Fibroblast of skin of right quadriceps (primary cell): ENCODE measurements at regions not wholly inside any gene's neighbourhood (a gene's known extent, or its start where the extent isn't known, plus 50 kb on each side); places are given as distances from the start of the nearest gene placed in this dataset.
"Not testable (repeated sequence)": the region's sequence is repeated elsewhere in the genome, so short reads cannot be mapped to it uniquely, and the experiment has no call there.

Source experiments
- DNase-seq: peaks from one replicate; pipeline ENCODE4 v3.0.0-alpha.2; 2013

GRCh38 chrX:11836284-11836683 is 78.2 kb downstream of the MSL3 start:
- no peak for DNase-seq

- no peak for DNase-seq
These were observed 79.4 kb downstream of the MSL3 start for GRCh38 chrX:11837437-11837836.

- DNase-seq: no peak
These were observed 106.1 kb downstream of the MSL3 start for GRCh38 chrX:11864171-11864570.

GRCh38 chrX:11867610-11868345 is 109.7 kb downstream of the MSL3 start:
- no peak for DNase-seq

GRCh38 chrX:11870789-11871188 is 112.8 kb downstream of the MSL3 start:
- no peak for DNase-seq

GRCh38 chrX:11881485-11882170 is 123.6 kb downstream of the MSL3 start:
- no peak for DNase-seq

- DNase-seq: peak; percentile 49
These were observed 128.7 kb downstream of the MSL3 start for GRCh38 chrX:11886745-11887144.

GRCh38 chrX:11887175-11887574 is 129.1 kb downstream of the MSL3 start:
- no peak for DNase-seq

GRCh38 chrX:11888421-11888820 is 130.4 kb downstream of the MSL3 start:
- no peak for DNase-seq

- no peak for DNase-seq
These were observed 131.8 kb downstream of the MSL3 start for GRCh38 chrX:11889791-11890190.

- no peak for DNase-seq
These were observed 132.9 kb downstream of the MSL3 start for GRCh38 chrX:11890836-11891514.

- DNase-seq: no peak
These were observed 136.1 kb downstream of the MSL3 start for GRCh38 chrX:11893933-11894710.

GRCh38 chrX:11899091-11899490 is 141.1 kb downstream of the MSL3 start:
- DNase-seq: peak; percentile 21

GRCh38 chrX:11905933-11906332 is 147.9 kb downstream of the MSL3 start:
- DNase-seq: not testable (repeated sequence)

GRCh38 chrX:11908371-11908770 is 150.3 kb downstream of the MSL3 start:
- no peak for DNase-seq

GRCh38 chrX:11913001-11913400 is 155.0 kb downstream of the MSL3 start:
- DNase-seq: no peak

- no peak for DNase-seq
These were observed 171.4 kb downstream of the MSL3 start for GRCh38 chrX:11929476-11929875.

- no peak for DNase-seq
These were observed 174.4 kb downstream of the MSL3 start for GRCh38 chrX:11932423-11932822.

GRCh38 chrX:11934089-11934488 is 176.1 kb downstream of the MSL3 start:
- DNase-seq: no peak

GRCh38 chrX:11941571-11941970 is 183.5 kb downstream of the MSL3 start:
- no peak for DNase-seq

GRCh38 chrX:11944501-11944900 is 186.5 kb downstream of the MSL3 start:
- DNase-seq: peak; percentile 72

GRCh38 chrX:11949291-11949690 is 189.0 kb upstream of the FRMPD4 start:
- DNase-seq: no peak

GRCh38 chrX:11952176-11952720 is 186.0 kb upstream of the FRMPD4 start:
- peak; percentile 54 for DNase-seq
